Prostate gland (tissue), 2 donors: ENCODE measurements at regions not wholly inside any gene's neighbourhood (a gene's known extent, or its start where the extent isn't known, plus 50 kb on each side); places are given as distances from the start of the nearest gene placed in this dataset.

Experiments
- POLR2A ChIP-seq: fragments of 450-650 bp; IDR thresholded peaks from one replicate; pipeline ENCODE4 v1.6.1; 2016; ENCODE audit warnings: antibody characterized with exemption, mild to moderate bottlenecking
- POLR2AphosphoS5 ChIP-seq: sonication (generic); formaldehyde crosslinking; IDR thresholded peaks from one replicate; pipeline ENCODE4 v1.6.1; 2017; ENCODE audit warnings: antibody characterized with exemption
- TF ChIP-seq, protein P1 (sequence below), 4 experiments: fragments of 200-600 bp in 2 of 4; fragments of 450-650 bp in 2 of 4; sonication (generic) in 2 of 4; IDR thresholded peaks; 1 replicate in 3 of 4; 2 replicates in 1 of 4; pipeline ENCODE4 v1.5.1; 2016 to 2019; ENCODE audit warnings: antibody characterized with exemption in 4 of 4, mild to moderate bottlenecking in 2 of 4, moderate library complexity in 2 of 4

DNA sequence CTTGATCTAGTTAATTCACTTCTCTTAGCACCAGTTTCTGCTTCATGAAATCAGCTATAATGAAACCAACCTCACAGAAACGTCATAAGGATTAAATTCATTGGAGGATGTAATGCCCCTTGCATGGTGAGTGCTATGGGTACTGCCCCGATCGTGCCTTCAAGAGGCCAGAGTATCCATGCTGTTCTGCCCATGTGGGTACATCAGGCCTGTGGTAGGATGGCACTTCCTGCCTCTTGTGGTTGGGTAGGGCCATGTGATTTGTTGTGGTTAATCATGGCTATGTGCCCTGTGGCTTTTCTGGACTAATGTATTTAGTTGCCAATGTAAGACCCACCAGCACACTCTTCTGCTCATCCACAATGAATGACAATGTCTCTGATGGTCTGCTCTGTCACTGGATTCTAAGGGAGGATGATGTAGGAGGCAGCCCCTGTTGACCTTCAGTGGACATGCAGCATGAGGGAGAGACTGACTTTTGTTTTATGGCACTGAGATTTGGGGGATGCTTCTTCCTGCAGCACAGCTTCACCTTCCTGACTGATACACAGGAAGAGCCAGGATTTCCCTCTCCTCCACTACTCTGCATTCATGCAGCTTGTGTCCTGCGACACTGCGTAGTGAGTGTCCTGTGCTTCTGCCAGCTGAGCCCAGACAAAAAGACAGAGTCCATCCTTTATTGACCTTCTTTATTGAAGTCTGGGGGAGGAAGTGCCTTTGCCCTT, 66.2 kb downstream of the DHCR7 start:
- TF ChIP-seq, protein P1, sequence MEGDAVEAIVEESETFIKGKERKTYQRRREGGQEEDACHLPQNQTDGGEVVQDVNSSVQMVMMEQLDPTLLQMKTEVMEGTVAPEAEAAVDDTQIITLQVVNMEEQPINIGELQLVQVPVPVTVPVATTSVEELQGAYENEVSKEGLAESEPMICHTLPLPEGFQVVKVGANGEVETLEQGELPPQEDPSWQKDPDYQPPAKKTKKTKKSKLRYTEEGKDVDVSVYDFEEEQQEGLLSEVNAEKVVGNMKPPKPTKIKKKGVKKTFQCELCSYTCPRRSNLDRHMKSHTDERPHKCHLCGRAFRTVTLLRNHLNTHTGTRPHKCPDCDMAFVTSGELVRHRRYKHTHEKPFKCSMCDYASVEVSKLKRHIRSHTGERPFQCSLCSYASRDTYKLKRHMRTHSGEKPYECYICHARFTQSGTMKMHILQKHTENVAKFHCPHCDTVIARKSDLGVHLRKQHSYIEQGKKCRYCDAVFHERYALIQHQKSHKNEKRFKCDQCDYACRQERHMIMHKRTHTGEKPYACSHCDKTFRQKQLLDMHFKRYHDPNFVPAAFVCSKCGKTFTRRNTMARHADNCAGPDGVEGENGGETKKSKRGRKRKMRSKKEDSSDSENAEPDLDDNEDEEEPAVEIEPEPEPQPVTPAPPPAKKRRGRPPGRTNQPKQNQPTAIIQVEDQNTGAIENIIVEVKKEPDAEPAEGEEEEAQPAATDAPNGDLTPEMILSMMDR (IDR thresholded peaks at IDR 0.05): no peak
- no peak for TF ChIP-seq POLR2A
- TF ChIP-seq POLR2AphosphoS5: no peak
